ENCODE measurements at regions not wholly inside any gene's neighbourhood (a gene's known extent, or its start where the extent isn't known, plus 50 kb on each side); places are given as distances from the start of the nearest gene placed in this dataset.

DNA sequence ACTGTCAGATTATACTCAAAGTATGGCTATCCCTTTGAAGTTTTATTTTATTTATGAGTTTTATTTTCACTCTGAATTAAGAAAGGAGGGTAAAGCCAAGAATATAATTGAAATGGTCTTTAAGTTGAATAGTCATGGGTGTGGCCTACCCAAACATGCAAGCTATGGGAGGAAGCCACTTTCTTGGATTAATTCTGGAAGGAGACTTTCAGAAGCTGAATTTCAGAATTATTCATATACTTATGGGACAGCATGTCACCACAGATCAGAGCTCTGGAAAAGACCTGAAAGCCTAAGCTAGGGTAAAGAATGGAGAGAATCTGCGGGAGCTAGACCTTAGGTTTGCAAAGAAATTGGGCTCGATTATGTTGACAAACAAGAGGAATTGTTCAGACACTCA lies 242.4 kb upstream of the FKBP1C start:
- intact Hi-C loops (cut with DNase I), result no loop called here
- H3K4me3 ChIP-seq, result no peak overlapping the region
- no peaks in the 10 kb centered on the region for H3K27me3 ChIP-seq
- TF ChIP-seq CTCF (IDR thresholded peaks at IDR 0.05), result no peak
- WGBS, 2 donors, result 81 to 84% methylated on average over 2 of the region's 2 CpGs
- H3K27ac ChIP-seq, result no peak overlapping the region
- no peaks in the 10 kb centered on the region for H3K4me1 ChIP-seq
- ATAC-seq (no peak), DNase-seq (no peak)
- peaks cover 0 to 7% (median 0%) of the 10 kb centered on the region in 11 donors for H3K9me3 ChIP-seq
- no peaks in the 10 kb centered on the region for H3K36me3 ChIP-seq

DNA sequence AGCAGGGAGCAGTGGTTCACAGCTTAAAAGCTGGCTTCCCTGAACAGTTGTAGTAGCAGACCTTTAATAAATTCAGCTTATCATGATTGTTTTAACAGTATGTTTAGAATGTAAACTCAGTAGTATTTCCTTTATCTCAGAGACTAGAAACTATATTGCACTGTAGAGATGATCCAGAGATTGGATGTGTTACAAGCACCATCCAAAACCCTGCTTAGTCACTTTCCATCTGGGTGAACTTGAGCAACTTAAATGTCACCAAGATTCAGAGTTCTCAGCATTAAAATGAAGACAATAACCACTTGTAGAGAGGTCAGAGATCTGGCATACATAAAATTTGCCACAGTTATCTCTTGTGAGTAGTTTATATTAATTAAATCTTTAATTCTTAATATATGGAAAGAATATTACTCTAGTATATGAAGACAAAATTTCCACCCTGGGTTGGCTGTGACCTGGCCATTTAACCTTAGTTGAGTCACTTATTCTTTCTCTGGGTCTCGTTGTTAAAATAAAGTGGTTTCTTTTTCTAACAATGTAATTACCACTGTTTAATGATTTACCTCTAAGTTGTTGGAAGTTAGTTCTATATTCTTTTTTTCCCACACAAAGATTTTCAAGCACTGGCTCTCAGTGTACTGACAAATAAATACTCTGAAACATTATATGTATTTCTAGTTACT lies 239.2 kb upstream of the FKBP1C start:
- no peak for TF ChIP-seq CTCF (IDR thresholded peaks at IDR 0.05)
- H3K27ac ChIP-seq, result no peak overlapping the region

DNA sequence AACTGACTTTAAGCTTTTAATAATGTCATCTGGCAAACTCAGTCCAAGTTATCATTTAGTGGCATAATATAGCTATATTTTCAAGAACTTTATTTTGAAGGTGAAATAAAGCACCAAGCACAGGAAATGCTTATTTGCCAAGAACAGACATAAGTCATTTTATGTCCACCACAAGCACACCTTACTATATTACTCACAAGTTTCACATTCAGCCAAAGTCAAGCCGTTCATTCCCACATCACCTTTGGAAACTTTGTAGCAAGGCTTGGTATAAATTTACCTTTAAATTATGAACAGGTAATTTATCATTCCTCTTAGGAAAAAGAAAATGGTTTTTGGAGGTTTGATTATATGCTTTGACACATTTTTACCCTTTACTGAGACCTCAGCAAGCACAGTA lies 236.8 kb upstream of the FKBP1C start:
- Histone ChIP-seq H3K27ac (no peak overlapping the region), H3K36me3 (no peaks in the 10 kb centered on the region), H3K4me1 (no peaks in the 10 kb centered on the region), H3K9me3 (no peaks in the 10 kb centered on the region), H3K27me3 (no peaks in the 10 kb centered on the region), H3K4me3 (no peak overlapping the region)
- intact Hi-C loops (cut with DNase I), result no loop called here
- WGBS, 2 donors, result 89% methylated on average over 1 of the region's 1 CpG
- no peak for TF ChIP-seq CTCF (IDR thresholded peaks at IDR 0.05)
- no peak for ATAC-seq
- DNase-seq, result no peak

More for the DNA sequence above, 239.2 kb upstream of the FKBP1C start:
- H3K4me1 ChIP-seq, result no peaks in the 10 kb centered on the region
- no peaks in the 10 kb centered on the region for H3K27me3 ChIP-seq
- no peak for ATAC-seq
- no peaks in the 10 kb centered on the region for H3K36me3 ChIP-seq
- H3K9me3 ChIP-seq, result no peaks in the 10 kb centered on the region
- 64 to 77% methylated on average over 1 of the region's 1 CpG for WGBS, 2 donors
- DNase-seq, result no peak
- intact Hi-C loops (cut with DNase I), result no loop called here
- no peak overlapping the region for H3K4me3 ChIP-seq

GRCh38 chr6:62976566-62976965 lies 234.7 kb upstream of the FKBP1C start:
- TF ChIP-seq CTCF (IDR thresholded peaks at IDR 0.05), result no peak
- DNase-seq (no peak), ATAC-seq (no peak)
- H3K9me3 ChIP-seq, result no peaks in the 10 kb centered on the region
- no peak overlapping the region for H3K27ac ChIP-seq
- no peaks in the 10 kb centered on the region for H3K4me1 ChIP-seq
- H3K36me3 ChIP-seq, result no peaks in the 10 kb centered on the region
- no peaks in the 10 kb centered on the region for H3K27me3 ChIP-seq
- intact Hi-C loops (cut with DNase I), result no loop called here
- no peak overlapping the region for H3K4me3 ChIP-seq

All from heart right ventricle (tissue), 16 donors.